ENCODE measurements at regions not wholly inside any gene's neighbourhood (a gene's known extent, or its start where the extent isn't known, plus 50 kb on each side); places are given as distances from the start of the nearest gene placed in this dataset.

GRCh38 chr2:6442252-6442985, 423.3 kb downstream of the CMPK2 start:
- H2BK20ac ChIP-seq (ENCODE audit: low read length): no peak overlapping the region
- no peak overlapping the region for H3K4ac ChIP-seq (replicated peaks; ENCODE audit: insufficient read length, low read depth, low read length)
- H3K18ac ChIP-seq (ENCODE audit: extremely low read depth, low read length): no peak overlapping the region
- H3K23ac ChIP-seq (ENCODE audit: insufficient read length): no peak overlapping the region
- no peak overlapping the region for H2BK15ac ChIP-seq (ENCODE audit: low read length)
- H4K91ac ChIP-seq (replicated peaks; ENCODE audit: insufficient read length, low read length): no peak overlapping the region
- no peak for FAIRE-seq
- H3K27me3 ChIP-seq (replicated peaks in 1 of 4; ENCODE audit: control insufficient read depth in 3 of 4, extremely low read depth in 1 of 4, insufficient read depth in 3 of 4, low read length in 3 of 4): no peaks in the 10 kb centered on the region
- no peak for DNase-seq (ENCODE audit: low read depth in 1 of 2, low spot score in 2 of 2)
- no peaks in the 10 kb centered on the region for H3K36me3 ChIP-seq (ENCODE audit: control insufficient read depth in 2 of 4, insufficient read depth in 4 of 4, low read length in 3 of 4)
- H3K14ac ChIP-seq (ENCODE audit: insufficient read length): no peak overlapping the region
- no peaks in the 10 kb centered on the region for H3K79me2 ChIP-seq (ENCODE audit: control insufficient read depth in 1 of 2, insufficient read depth in 2 of 2, low read length in 2 of 2)
- no peak overlapping the region for H2AK5ac ChIP-seq (ENCODE audit: low read depth, low read length)
- no peaks in the 10 kb centered on the region for H3K4me1 ChIP-seq (replicated peaks in 1 of 4; ENCODE audit: control insufficient read depth in 3 of 4, insufficient read depth in 4 of 4, low read length in 3 of 4)
- no peaks in the 10 kb centered on the region for H3K9me3 ChIP-seq (ENCODE audit: insufficient read depth in 2 of 2, low read depth in 1 of 2, low read length in 1 of 2)
- no peaks in the 10 kb centered on the region for H3K79me1 ChIP-seq (ENCODE audit: low read depth, low read length)
- no peak overlapping the region for H3K56ac ChIP-seq (replicated peaks; ENCODE audit: insufficient read length, low read depth, low read length)
- TF ChIP-seq TBP (IDR thresholded peaks at IDR 0.05; ENCODE audit: low read depth, low read length) (no peak), SIN3A (conservative IDR thresholded peaks at IDR 0.05 in 1 of 2, IDR thresholded peaks at IDR 0.05 in 1 of 2; ENCODE audit: low read depth in 1 of 2, low read length in 2 of 2) (no peak), TEAD4 (IDR thresholded peaks at IDR 0.05; ENCODE audit: low read depth, low read length) (no peak), SIX5 (IDR thresholded peaks at IDR 0.05; ENCODE audit: low read depth, low read length) (no peak), HDAC6 (IDR thresholded peaks at IDR 0.05; ENCODE audit: low read depth, low read length) (no peak), KDM4A (IDR thresholded peaks at IDR 0.05; ENCODE audit: low read depth, low read length, severe bottlenecking) (no peak), CBX5 (IDR thresholded peaks at IDR 0.05; ENCODE audit: low read depth, low read length) (no peak), POLR2AphosphoS5 (IDR thresholded peaks at IDR 0.05; ENCODE audit: low read depth, low read length) (no peak)
- no peak overlapping the region for H3K27ac ChIP-seq (ENCODE audit: low read depth, low read length)
- no peaks in the 10 kb centered on the region for H4K20me1 ChIP-seq (replicated peaks in 1 of 2; ENCODE audit: control insufficient read depth in 1 of 2, insufficient read depth in 2 of 2, low read length in 2 of 2)
- no peak overlapping the region for H3K4me3 ChIP-seq (ENCODE audit: extremely low read depth in 1 of 4, insufficient read depth in 2 of 4, low read depth in 3 of 4, low read length in 4 of 4)
- no peak overlapping the region for H2BK5ac ChIP-seq (ENCODE audit: low read depth, low read length)
- ChIA-PET POLR2A (ENCODE audit: partially characterized antibody) (no interaction called here), CTCF (ENCODE audit: partially characterized antibody) (no interaction called here)
- no peak overlapping the region for H2AFZ ChIP-seq (ENCODE audit: low read length)
- H3K4me2 ChIP-seq (ENCODE audit: insufficient read depth in 1 of 2, low read depth in 2 of 2, low read length in 2 of 2): no peak overlapping the region
- no peak overlapping the region for H4K5ac ChIP-seq (ENCODE audit: insufficient read length, low read depth, low read length)
- no peaks in the 10 kb centered on the region for H3K23me2 ChIP-seq (ENCODE audit: low read depth, low read length)
- no peak overlapping the region for H3K9ac ChIP-seq (replicated peaks in 1 of 4; ENCODE audit: extremely low read depth in 1 of 4, low read depth in 3 of 4, low read length in 3 of 4)
- H4K8ac ChIP-seq (ENCODE audit: extremely low read depth, insufficient read depth, low read length): no peak overlapping the region
- H2BK12ac ChIP-seq (ENCODE audit: low read depth, low read length): no peak overlapping the region
- WGBS, 2 experiments (ENCODE audit: extremely low coverage in 1 of 2, insufficient coverage in 1 of 2, insufficient read length in 1 of 2, insufficient replicate concordance in 2 of 2, low coverage in 1 of 2, low lambda C conversion rate in 2 of 2, missing lambda C conversion rate in 1 of 2): 87% methylated on average over 3 of the region's 3 CpGs; no CpG with 5 or more reads in 1 of the 2 experiments
- H2BK120ac ChIP-seq (replicated peaks; ENCODE audit: low read depth, low read length): no peak overlapping the region

Measured in H1 (cell line).